IPS-NIHi7 (cell line): ENCODE measurements at regions not wholly inside any gene's neighbourhood (a gene's known extent, or its start where the extent isn't known, plus 50 kb on each side); places are given as distances from the start of the nearest gene placed in this dataset.

Source experiments
- DNase-seq: peaks from one replicate; pipeline ENCODE4 v3.0.0; 2012; ENCODE audit warnings: mixed read lengths; ENCODE audit errors: extremely low spot score

DNA sequence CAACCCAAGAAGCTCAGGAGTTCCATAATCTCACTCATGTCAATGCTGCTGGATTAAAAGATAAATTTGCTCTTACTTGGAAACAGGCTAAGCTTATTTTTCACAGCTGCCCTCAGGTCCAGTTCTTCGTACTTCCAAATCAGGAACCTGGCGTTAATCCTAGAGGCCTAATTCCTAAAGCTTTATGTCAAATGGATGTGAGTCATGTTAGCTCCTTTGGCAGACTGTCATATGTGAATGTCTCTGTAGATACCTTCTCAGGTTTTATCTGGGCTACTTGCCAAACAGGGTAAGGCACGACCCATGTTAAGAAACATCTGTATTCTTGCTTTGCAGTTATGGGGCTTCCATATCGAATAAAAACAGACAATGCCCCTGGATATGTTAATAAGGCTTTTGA lies 504.6 kb downstream of the ALG10 start:
- DNase-seq, result no peak

DNA sequence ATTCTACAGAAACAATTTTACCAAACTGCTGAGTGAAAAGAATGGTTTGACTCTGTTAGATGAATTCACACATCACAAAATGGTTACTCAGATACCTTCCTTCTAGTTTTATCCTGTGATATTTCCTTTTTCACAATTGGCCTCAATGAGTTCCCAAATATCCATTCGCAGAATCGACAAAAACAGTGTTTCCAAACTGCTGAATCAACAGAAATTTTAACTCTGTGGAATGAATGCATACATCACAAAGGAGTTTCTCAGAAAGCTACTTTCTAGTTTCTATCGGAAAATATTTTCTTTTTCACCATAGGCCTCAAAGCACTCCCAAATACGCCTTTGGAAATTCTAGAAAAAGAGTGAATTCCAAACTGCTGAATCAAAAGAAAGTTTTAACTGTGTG lies 525.0 kb downstream of the ALG10 start:
- DNase-seq, result no peak

DNA sequence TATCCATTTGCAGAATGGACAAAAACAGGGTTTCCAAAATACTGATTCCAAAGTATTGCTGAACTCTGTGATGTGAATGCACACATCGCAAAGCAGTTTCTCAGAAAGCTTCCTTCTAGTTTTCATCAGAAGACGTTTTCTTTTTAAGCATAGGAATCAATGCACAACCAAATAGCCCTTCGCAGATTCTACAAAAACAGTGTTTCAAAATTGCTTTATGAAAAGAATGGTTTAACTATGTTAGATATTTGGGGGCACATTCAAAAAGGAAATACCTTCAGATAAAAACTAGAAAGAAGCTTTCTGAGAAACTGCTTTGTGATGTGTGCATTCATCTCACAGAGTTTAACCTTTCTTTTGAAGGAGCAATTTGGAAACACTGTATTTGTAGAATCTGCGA lies 569.7 kb downstream of the ALG10 start:
- DNase-seq, result no peak

DNA sequence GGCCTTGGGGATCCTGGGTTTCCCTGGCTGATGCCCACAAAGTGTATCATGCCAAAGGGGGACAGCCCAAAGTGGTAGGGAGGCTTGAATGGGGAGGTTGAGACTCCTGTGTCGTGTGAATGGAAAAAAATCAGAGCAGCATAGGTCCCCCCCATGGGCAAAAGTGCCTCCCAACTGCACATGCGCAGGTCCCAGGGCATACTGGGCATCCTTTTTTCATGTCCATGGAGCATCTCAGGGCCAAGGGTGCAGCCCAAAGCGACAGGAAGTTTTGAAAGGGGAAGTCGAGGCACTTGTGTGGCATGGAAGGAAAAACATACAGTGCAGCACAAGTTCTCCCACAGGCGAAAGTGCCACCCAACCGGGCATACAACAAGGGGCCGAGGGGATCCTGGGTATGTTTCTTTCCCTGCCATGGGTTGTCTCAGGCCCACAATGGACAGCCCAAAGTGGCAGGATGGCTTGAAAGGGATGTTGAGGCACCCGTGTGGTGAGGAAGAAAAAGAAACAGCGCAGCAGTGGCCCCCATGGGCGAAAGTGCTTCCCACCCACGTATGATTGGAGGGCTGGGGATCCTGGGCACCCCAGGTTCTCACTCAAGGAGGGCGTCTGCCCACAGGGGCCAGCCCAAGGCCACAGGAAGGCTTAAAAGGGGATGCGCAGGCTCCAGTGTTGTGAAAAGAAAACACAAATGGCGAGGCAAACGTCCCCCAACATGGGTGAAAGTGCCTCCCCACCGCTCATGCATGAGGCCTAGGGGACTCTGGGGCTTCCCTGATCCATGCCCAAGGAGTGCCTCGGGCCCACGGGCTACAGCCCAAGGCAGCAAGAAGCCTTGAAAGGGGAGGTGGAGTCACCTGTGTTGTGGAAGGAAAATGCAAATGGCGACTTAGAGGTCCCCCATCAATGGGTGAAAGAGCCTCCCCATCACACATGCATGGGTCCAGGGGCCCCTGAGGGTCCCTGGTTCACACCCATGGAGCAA lies 573.7 kb downstream of the ALG10 start:
- DNase-seq, result peak; percentile 1

DNA sequence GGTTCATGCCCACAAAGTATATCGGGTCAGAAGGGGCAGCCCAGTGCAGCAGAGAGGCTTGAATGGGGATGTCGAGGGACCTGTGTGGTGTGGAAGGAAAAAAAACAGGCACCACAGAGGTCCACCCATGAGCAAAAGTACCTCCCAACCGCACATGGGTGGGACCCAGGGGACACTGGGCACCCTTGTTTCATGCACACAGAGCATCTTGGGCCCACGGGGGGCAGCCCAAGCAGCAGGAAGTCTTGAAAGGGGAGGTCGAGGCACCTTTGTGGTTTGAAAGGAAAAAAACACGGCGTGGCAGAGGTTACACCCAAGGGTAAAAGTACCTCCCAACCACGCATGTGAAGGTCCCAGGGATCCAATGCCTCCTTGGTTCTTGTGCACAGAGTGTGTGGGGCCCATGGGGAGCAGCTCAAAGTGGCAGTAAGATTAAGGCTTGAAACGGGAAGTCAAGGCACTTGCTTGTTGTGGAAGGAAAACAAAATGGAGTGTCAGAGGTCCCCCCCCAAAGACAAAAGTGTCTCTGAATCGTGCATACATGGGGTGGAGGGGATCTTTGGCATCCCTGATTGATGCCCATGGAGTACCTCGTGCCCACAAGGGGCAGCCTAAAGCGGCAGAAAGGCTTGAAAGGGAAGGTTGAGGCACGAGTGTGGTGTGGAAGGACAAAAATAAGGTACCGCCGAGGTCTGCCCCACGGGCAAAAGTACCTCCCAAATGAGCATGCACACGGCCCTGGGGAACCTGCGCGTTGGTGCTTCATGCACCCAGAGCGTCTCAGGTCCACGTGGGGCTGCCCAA lies 575.5 kb downstream of the ALG10 start:
- DNase-seq, result peak; percentile 1

DNA sequence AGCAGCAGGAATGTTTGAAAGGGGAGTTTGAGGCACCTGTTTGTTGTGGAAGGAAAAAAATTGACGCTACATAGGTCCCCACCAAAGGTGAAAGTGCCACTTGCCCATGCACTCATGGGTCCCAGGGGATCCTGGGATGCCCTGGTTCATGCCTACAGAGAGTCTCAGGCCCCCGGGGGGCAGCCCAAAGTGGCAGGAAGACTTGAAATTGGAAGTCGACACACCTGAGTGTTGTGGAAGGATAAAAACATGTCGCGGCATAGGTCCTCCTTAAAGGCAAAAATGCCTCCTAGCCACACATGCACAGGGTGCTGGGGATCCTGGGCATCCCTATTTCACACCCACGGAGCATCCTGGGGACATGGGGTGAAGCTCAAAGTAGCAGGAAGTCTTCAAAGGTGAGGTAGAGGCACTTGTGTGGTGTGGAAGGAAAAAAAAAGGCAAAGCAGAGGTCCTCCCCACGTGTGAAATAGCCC lies 576.1 kb downstream of the ALG10 start:
- no peak for DNase-seq

DNA sequence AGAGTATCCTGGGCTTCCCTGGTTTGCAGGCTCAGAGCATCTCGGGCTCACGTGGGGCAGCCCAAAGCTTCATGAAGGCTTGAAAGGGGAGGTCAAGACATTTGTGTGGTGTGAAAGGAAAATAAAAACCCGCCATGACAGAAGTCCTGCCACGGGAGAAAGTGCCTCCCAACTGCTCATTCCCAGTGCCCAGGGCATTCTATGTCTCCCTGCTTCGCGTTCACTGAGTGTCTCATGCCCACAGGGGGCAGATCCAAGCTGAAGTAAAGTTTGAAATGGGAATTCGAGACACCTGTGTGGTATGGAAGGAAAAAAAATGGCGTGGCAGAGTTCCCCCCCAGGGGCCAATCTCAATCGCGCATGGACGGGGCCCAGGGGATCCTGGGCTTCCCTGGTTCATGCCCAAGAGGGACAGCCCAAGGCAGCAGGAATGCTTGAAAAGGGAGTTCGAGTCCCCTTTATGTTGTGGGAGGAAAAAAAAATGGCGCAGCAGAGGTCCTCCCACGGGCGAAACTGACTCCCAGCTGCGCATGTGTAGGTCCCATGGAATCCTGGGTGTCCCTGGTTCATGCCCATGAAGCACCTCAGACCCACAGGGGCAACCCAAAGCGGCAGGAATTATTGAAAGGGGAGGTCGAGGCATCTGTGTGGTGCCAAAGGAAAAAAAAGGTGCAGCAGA lies 576.7 kb downstream of the ALG10 start:
- DNase-seq, result peak; percentile 0

DNA sequence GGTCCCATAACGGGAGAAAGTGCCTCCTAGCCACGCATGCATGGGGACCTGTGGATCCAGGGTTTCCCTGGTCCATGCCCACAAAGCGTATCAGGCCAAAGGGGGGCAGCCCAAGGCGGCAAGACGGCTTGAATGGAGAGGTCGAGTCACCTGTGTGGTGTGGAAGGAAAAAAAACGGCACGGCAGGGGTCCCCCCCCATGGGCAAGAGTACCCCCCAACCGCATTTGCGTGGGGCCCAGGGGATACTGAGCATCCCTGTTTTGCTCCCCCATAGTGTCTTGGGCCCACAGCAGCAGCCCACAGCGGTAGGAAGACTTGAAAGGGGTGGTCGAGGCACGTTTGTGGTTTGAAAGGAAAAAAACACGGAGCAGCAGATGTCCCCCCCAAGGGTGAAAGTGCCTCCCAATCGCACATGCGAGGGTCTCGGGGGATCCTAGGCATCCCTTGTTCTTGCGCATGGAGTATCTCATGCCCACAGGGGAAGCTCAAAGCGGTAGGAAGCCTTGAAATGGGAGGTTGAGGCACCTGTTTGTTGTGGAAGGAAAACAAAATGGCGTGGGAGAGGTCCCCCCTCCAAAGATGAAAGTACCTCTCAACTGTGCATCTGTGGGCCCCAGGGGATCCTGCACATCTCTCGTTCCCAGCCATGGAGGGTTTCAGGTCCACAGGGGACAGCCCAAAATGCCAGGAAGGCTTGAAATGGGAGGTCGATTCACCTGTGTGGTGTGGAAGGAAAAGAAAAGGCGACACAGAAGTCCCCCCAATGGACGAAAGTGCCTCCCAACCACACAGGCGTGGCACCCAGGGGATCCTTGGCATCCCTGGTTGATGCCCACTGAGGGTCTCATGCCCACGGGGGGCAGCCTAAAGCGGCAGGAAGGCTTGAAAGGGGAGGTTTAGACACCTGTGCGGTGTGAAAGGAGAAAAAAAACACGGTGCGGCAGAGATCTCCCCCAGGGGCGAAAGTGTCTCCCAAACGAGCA lies 577.5 kb downstream of the ALG10 start:
- peak; percentile 0 for DNase-seq

DNA sequence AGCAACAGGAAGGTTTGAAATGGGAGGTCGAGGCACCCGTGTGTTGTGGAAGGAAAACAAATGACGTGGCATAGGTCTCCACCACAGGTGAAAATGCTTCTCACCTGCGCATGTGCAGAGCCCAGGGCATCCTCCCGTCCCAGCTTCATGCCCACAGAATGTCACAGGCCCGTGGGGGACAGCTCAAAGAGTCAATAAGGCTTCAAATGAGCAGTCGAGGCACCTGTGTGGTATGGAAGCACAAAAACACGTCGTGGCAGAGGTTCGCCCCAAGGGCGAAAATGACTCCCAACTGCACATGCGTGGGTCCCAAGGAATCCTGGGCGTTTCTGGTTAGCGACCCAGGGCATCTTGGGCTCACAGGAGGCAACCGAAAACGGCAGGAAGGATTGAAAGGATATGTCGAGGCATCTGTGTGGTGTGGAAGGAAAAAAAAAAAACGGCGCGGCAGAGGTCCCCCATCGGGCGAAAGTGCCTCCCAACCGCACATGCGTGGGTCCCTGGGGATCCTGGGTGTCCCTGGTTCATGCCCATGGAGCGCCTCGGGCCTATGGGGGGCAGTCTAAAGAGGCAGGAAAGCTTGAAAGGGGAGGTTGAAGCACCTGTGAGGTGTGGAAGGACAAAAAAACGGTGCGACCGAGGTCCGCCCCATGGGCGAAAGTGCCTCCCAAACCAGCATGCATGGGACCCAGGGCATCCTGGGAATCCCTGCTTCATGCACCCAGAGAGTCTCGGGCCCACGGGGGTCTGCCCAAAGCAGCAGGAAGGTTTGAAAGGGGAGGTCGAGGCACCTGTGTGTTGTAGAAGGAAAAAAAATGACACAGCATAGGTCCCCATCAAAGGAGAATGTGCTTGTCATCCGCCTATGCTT lies 578.5 kb downstream of the ALG10 start:
- DNase-seq, result peak; percentile 1

DNA sequence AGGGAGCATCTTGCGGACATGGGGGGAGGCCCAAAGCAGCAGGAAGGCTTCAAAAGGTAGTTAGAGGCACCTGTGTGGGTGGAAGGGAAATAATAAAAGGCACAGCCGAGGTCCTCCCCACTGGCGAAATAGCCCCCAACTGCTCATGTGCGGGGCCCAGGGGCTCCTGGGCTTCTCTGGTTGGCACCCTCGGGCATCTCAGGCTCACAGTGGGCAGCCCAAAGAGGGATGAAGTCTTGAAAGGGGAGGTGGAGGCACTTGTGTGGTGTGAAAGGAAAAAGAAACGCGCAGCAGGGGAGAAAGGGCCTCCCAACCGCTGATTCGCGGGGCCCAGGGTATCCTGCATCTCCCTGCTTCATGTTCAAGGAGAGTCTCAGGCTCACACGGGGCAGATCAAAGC lies 579.4 kb downstream of the ALG10 start:
- peak; percentile 1 for DNase-seq

DNA sequence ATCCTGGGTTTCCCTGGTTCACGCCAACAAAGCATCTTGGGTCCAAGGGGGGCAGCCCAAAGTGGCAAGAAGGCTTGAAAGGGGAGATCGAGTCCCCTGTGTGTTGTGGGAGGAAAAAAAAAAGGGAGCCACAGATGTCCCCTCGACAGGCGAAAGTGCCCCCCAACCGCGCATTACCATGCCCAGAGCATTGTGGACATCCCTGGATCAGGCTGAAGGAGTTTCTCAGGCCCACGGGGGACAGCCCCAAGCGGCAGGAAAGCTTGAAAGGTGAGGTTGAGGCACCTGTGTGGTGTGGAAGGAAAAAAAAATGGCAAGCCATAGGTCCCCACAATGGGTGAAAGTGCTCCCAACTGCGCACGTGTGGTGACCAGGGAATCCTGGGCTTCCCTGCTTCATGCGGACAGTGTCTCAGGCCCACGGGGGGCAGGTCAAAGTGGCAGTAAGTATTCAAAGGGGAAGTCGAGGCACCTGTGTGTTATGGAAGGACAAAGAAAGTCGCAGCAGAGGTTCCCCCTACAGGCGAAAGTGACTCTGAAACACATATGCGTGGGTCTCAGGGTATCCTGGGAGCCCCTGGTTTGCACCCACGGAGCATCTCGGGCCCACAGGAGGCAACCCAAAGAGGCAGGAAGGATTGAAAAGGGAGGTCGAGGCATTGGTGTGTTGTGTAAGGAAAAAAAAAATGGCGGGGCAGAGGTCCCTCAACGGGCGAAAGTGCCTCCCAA lies 580.1 kb downstream of the ALG10 start:
- DNase-seq, result peak; percentile 1

DNA sequence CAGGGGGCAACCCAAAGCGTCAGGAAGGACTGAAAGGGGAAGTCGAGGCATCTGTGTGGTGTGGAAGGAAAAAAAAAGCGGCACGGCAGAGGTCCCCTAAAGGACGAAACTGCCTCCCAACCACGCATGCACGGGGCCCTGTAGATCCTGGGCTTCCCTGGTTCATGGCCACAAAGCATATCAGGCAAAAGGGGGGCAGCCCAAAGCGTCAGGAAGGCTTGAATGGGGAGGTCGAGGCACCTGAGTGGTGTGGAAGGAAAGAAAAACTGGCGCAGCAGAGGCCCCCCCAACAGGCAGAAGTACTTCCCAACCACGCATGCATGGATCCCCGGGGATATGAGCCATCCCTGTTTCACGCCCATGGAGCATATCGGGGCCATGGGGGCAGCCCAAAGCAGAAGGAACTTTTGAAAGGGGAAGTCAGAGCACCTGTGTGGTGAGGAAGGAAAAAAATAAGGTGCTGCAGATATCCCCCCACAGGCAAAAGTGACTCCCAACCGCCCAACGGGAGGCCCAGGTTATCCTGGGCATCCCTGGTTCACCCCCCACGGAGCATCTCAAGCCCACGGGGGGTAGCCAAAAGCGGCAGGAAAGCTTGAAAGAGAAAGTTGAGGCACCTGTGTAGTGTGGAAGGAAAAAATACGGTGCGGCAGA lies 581.2 kb downstream of the ALG10 start:
- no peak for DNase-seq

DNA sequence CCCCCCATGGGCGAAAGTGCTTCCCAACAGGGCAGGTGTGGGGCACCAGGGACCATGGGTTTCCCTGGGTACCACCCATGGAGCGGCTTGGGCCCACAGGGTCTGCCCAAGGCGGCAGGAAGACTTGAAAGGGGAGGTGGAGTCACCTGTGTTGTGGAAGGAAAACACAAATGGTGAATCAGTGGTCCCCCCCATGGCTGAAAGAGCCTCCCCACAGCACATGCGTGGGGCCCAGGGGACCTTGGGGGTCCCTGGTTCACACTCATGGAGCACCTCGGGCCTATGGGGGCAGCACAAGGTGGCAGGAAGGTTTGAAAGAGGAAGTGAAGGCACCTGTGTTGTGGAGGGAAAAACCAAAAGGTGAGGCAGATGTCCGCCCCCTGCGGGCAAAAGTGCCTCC lies 581.9 kb downstream of the ALG10 start:
- no peak for DNase-seq

DNA sequence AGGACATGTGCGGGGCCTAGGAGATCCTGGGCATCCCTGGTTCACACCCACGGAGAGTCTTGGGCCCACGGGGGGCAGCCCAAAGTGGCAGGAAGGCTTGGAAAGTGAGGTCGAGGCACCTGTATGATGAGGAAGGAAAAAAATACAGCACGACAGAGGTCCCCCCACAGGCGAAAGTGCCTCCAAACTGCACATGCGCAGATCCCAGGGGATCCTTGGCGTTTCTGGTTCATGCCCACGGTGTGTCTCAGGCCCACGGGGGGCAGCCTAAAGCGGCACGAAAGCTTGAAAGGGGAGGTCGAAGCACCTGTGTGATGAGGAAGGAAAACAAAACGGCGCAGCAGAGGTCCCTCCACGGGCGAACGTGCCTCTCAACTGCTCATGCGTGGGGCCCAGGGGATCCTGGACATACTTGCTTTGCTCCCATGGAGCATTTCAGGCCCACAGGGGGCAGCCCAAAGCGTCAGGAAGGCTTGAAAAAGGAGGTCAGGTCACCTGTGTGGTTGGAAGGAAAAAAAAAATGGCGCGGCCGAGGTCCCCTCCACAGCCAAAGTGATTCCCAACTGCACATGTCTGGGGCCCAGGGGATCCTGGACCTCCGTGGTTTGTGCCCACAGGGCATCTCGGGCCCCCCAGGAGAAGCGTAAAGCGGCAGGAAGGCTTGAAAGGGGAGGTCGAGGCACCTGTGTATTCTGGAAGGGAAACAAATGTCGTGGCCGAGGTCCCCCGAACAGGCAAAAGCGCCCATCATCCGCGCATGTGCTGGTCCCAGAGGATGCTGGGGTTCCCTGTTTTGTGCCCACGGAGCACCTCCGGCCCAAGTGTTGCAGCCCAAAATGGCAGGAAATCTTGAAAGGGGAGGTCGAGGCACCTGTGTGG lies 582.6 kb downstream of the ALG10 start:
- peak; percentile 3 for DNase-seq

DNA sequence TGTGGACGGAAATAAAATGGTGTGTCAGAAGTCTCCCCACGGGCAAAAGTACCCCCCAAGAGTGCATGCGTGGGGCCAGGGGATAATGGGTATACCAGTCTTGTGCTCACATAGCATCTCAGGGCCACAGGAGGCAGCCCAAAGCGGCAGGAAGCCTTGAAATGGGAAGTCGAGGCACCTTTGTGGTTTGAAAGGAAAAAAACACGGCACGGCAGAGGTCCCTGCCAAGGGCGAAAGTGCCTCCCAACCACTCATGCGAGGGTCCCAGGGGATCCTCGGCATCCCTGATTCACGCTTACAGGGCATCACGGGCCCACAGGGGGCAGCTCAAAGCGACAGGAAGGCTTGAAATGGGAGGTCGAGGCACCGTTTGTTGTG lies 583.2 kb downstream of the ALG10 start:
- DNase-seq, result no peak

DNA sequence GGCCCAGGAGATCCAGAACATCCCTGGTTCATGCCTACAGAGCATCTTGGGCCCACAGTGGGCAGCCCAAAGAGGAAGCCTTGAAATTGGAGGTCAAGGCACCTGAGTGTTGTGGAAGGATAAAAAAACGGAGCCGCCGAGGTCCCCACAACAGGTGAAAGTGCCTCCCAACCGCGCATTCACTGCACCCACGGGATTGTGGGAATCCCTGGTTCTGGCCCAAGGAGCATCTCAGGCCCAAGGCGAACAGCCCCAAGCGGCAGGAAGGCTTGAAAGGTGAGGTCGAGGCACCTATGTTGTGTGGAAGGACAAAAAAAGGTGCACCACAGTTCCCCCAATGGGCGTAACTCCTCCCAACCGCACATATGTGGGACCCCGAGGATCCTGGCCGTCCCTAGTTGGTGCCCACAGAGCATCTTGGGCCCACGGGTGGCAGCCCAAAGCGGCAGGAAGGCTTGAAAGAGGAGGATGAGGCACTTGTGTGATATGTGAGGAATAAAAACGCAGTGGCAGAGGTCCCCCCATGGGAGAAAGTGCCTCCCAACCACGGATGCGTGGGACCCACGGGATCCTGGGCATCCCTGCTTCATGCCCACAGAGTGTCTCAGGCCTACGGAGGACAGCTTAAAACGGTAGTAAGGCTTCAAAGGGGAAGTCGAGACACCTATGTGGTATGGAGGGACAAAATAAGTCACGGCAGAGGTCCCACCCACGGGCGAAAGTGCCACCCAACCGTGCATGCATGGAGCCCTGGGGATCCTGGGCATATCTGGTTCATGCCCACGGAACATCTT lies 583.9 kb downstream of the ALG10 start:
- peak; percentile 2 for DNase-seq
